H9 (cell line): ENCODE measurements at regions not wholly inside any gene's neighbourhood (a gene's known extent, or its start where the extent isn't known, plus 50 kb on each side); places are given as distances from the start of the nearest gene placed in this dataset.

ENCODE experiments used
- DNase-seq: peaks from one replicate; pipeline ENCODE4 v3.0.0-alpha.2; 2017
- H2AFZ ChIP-seq: one replicate; pipeline ENCODE4 v1.6.1; 2013; ENCODE audit warnings: mild to moderate bottlenecking, low read length, control low read depth, moderate library complexity
- H2AK5ac ChIP-seq: 2 replicates; pipeline ENCODE4 v1.6.1; 2013; ENCODE audit warnings: low read length, control low read depth, mixed read lengths; ENCODE audit not compliant: insufficient read length
- H2BK120ac ChIP-seq: one replicate; pipeline ENCODE4 v1.6.1; 2013; ENCODE audit warnings: low read depth, mild to moderate bottlenecking, low read length, control low read depth, inconsistent platforms; ENCODE audit not compliant: poor library complexity, severe bottlenecking
- H2BK12ac ChIP-seq: 2 replicates; pipeline ENCODE4 v1.6.1; 2013; ENCODE audit warnings: low read length, control low read depth, mixed read lengths, low read depth; ENCODE audit not compliant: insufficient read length
- H2BK15ac ChIP-seq: 2 replicates; pipeline ENCODE4 v1.6.1; 2013; ENCODE audit warnings: low read depth, low read length, control low read depth
- H2BK20ac ChIP-seq: one replicate; pipeline ENCODE4 v1.6.1; 2013; ENCODE audit warnings: low read depth, mild to moderate bottlenecking, low read length, control low read depth, inconsistent platforms; ENCODE audit not compliant: poor library complexity, severe bottlenecking
- H2BK5ac ChIP-seq: 2 replicates; pipeline ENCODE4 v1.6.1; 2013; ENCODE audit warnings: low read length, control low read depth, mixed read lengths; ENCODE audit not compliant: insufficient read length
- H3K14ac ChIP-seq: 2 replicates; pipeline ENCODE4 v1.6.1; 2013; ENCODE audit warnings: low read length, control low read depth; ENCODE audit not compliant: insufficient read depth
- H3K18ac ChIP-seq: 2 replicates; pipeline ENCODE4 v1.6.1; 2013; ENCODE audit warnings: low read depth, mild to moderate bottlenecking, mixed read lengths, low read length, control low read depth; ENCODE audit not compliant: insufficient read length
- H3K23ac ChIP-seq: 2 replicates; pipeline ENCODE4 v1.6.1; 2013; ENCODE audit warnings: low read length, control low read depth, mixed read lengths, low read depth; ENCODE audit not compliant: insufficient read length
- H3K23me2 ChIP-seq: 2 replicates; pipeline ENCODE4 v1.6.1; 2013; ENCODE audit warnings: low read depth, mild to moderate bottlenecking, mixed read lengths, low read length, control low read depth; ENCODE audit not compliant: insufficient read length, poor library complexity, severe bottlenecking
- H3K27ac ChIP-seq: 2 replicates; pipeline ENCODE4 v1.5.1; 2013; ENCODE audit warnings: low read length, control low read depth, mixed read lengths, low read depth; ENCODE audit not compliant: insufficient read length
- H3K27me3 ChIP-seq: 2 replicates; pipeline ENCODE4 v1.6.1; 2013; ENCODE audit warnings: low read length, control low read depth, inconsistent platforms; ENCODE audit not compliant: insufficient read depth
- H3K4ac ChIP-seq: 2 replicates; pipeline ENCODE4 v1.6.1; 2013; ENCODE audit warnings: low read depth, mild to moderate bottlenecking, control low read depth, inconsistent platforms, low read length, moderate library complexity
- H3K4me1 ChIP-seq: 2 replicates; pipeline ENCODE4 v1.6.1; 2013; ENCODE audit warnings: low read length, control low read depth, inconsistent platforms; ENCODE audit not compliant: insufficient read depth
- H3K4me2 ChIP-seq: 2 replicates; pipeline ENCODE4 v1.6.1; 2013; ENCODE audit warnings: low read length, control low read depth, mixed read lengths; ENCODE audit not compliant: insufficient read length, insufficient read depth
- H3K56ac ChIP-seq: 2 replicates; pipeline ENCODE4 v1.6.1; 2013; ENCODE audit warnings: low read depth, mild to moderate bottlenecking, mixed read lengths, low read length, control low read depth; ENCODE audit not compliant: insufficient read length
- H3K79me1 ChIP-seq: 2 replicates; pipeline ENCODE4 v1.6.1; 2013; ENCODE audit warnings: low read depth, mild to moderate bottlenecking, moderate library complexity, low read length, control low read depth, inconsistent platforms; ENCODE audit not compliant: insufficient read depth, poor library complexity, severe bottlenecking
- H3K79me2 ChIP-seq: 2 replicates; pipeline ENCODE4 v1.6.1; 2013; ENCODE audit warnings: low read length, control low read depth, inconsistent platforms; ENCODE audit not compliant: insufficient read depth
- H3K9ac ChIP-seq: 2 replicates; pipeline ENCODE4 v1.6.1; 2013; ENCODE audit warnings: low read length, control low read depth, mixed read lengths; ENCODE audit not compliant: insufficient read length; ENCODE audit errors: extremely low read depth
- H3K9me3 ChIP-seq: one replicate; pipeline ENCODE4 v1.6.1; 2013; ENCODE audit warnings: low read depth, low read length, inconsistent platforms; ENCODE audit not compliant: control insufficient read depth
- H3T11ph ChIP-seq: one replicate; pipeline ENCODE4 v1.6.1; 2013; ENCODE audit warnings: mild to moderate bottlenecking, low read length, control low read depth, inconsistent platforms
- H4K20me1 ChIP-seq: one replicate; pipeline ENCODE4 v1.6.1; 2013; ENCODE audit not compliant: control insufficient read depth, insufficient read length, insufficient read depth
- H4K5ac ChIP-seq: 2 replicates; pipeline ENCODE4 v1.6.1; 2013; ENCODE audit warnings: low read depth, mild to moderate bottlenecking, mixed read lengths, low read length, control low read depth; ENCODE audit not compliant: insufficient read length
- H4K8ac ChIP-seq: replicated peaks from 2 replicates; pipeline ENCODE4 v1.6.1; 2013; ENCODE audit warnings: low read length, control low read depth, mixed read lengths, low read depth; ENCODE audit not compliant: insufficient read length
- H4K91ac ChIP-seq: 2 replicates; pipeline ENCODE4 v1.6.1; 2013; ENCODE audit warnings: low read depth, mild to moderate bottlenecking, moderate library complexity, mixed read lengths, low read length, control low read depth; ENCODE audit not compliant: insufficient read length
- H3K27ac Mint-ChIP-seq, 3 experiments: 2 replicates in 2 of 3; 3 replicates in 1 of 3; pipeline ENCODE4 v1.8.0; 2020 to 2021; ENCODE audit warnings: mixed read lengths in 3 of 3, mild to moderate bottlenecking in 1 of 3, moderate library complexity in 1 of 3
- H3K27me3 Mint-ChIP-seq: 2 replicates; pipeline ENCODE4 v1.8.0; 2021; ENCODE audit warnings: low read depth, mild to moderate bottlenecking, moderate library complexity, mixed read lengths
- H3K36me3 Mint-ChIP-seq, 3 experiments: 2 replicates in 2 of 3; 3 replicates in 1 of 3; pipeline ENCODE4 v1.8.0; 2020 to 2021; ENCODE audit warnings: low read depth in 3 of 3, mixed read lengths in 3 of 3; ENCODE audit not compliant: insufficient read depth in 1 of 3
- H3K4me1 Mint-ChIP-seq, 2 experiments: 2 replicates each; pipeline ENCODE4 v1.8.0; 2020; ENCODE audit warnings: mixed read lengths in 2 of 2
- H3K4me3 Mint-ChIP-seq, 2 experiments: 2 replicates in 1 of 2; 3 replicates in 1 of 2; pipeline ENCODE4 v1.8.0; 2020 to 2021; ENCODE audit warnings: mild to moderate bottlenecking in 2 of 2, mixed read lengths in 2 of 2, moderate library complexity in 1 of 2
- H3K9me3 Mint-ChIP-seq, 2 experiments: 2 replicates in 1 of 2; 3 replicates in 1 of 2; pipeline ENCODE4 v1.8.0; 2020; ENCODE audit warnings: mild to moderate bottlenecking in 2 of 2, mixed read lengths in 2 of 2, moderate library complexity in 1 of 2
- CTCF ChIP-seq: fragments of 200-600 bp; sonication (generic); conservative IDR thresholded peaks from 3 replicates; pipeline ENCODE4 v1.8.0; 2021; ENCODE audit warnings: antibody characterized with exemption, mild to moderate bottlenecking
- WGBS: extraction: QIAGEN DNeasy Blood & Tissue Kit; methylation state at CpG from one replicate; pipeline ENCODE4 v1.1.7; 2013; ENCODE audit warnings: missing lambda C conversion rate, low lambda C conversion rate, mixed read lengths; ENCODE audit not compliant: insufficient read length; ENCODE audit errors: extremely low coverage; 5-methylcytosine and 5-hydroxymethylcytosine counted together

GRCh38 chr10:31099664-31100063 is 68.0 kb upstream of the ZNF438 start:
- no peak overlapping the region for H4K91ac ChIP-seq
- Mint-ChIP-seq H3K27ac (no peak overlapping the region), H3K27me3 (no peaks in the 10 kb centered on the region; the same call in 1 of the 2 replicates), H3K9me3 (peaks cover 0 to 2% of the 10 kb centered on the region in 2 experiments; a peak in 2 of 5 replicates), H3K36me3 (no peaks in the 10 kb centered on the region), H3K4me1 (peaks cover 4 to 14% of the 10 kb centered on the region in 2 experiments; a peak in 3 of 4 replicates), H3K4me3 (no peak overlapping the region)
- H4K5ac ChIP-seq, result no peak overlapping the region
- no CpG with 5 or more reads among the region's 10 CpGs for whole genome bisulfite sequencing
- H4K8ac ChIP-seq, result no peak overlapping the region
- H3K4ac ChIP-seq, result no peak overlapping the region
- no peaks in the 10 kb centered on the region for H3K23me2 ChIP-seq
- no peak overlapping the region for H2BK12ac ChIP-seq
- H3K79me1 ChIP-seq, result no peaks in the 10 kb centered on the region
- H2BK5ac ChIP-seq, result no peak overlapping the region
- H3K9me3 ChIP-seq, result no peaks in the 10 kb centered on the region
- no peaks in the 10 kb centered on the region for H3K79me2 ChIP-seq
- no peak overlapping the region for H2BK15ac ChIP-seq
- no peak overlapping the region for H3T11ph ChIP-seq
- no peak overlapping the region for H3K23ac ChIP-seq
- no peak overlapping the region for H2BK20ac ChIP-seq
- H2AK5ac ChIP-seq, result no peak overlapping the region
- no peak overlapping the region for H3K56ac ChIP-seq
- no peak overlapping the region for H2BK120ac ChIP-seq
- no peak overlapping the region for H2AFZ ChIP-seq
- H4K20me1 ChIP-seq, result no peaks in the 10 kb centered on the region
- H3K18ac ChIP-seq, result no peak overlapping the region
- no peak overlapping the region for H3K27ac ChIP-seq
- no peaks in the 10 kb centered on the region for H3K4me1 ChIP-seq
- no peak overlapping the region for H3K9ac ChIP-seq
- H3K27me3 ChIP-seq, result no peaks in the 10 kb centered on the region
- no peak for DNase-seq
- TF ChIP-seq CTCF, result no peak
- H3K4me2 ChIP-seq, result no peak overlapping the region
- H3K14ac ChIP-seq, result no peak overlapping the region
